HepG2 (cell line): ENCODE measurements at regions not wholly inside any gene's neighbourhood (a gene's known extent, or its start where the extent isn't known, plus 50 kb on each side); places are given as distances from the start of the nearest gene placed in this dataset.
"Not testable (repeated sequence)": the region's sequence is repeated elsewhere in the genome, so short reads cannot be mapped to it uniquely, and the experiment has no call there.

ENCODE experiments used
- GFI1 ChIP-seq: sonication (generic); formaldehyde crosslinking; IDR thresholded peaks from 2 replicates; pipeline ENCODE4 v1.5.0; 2020; ENCODE audit warnings: missing genetic modification reagents, mild to moderate bottlenecking, borderline replicate concordance
- SIN3B ChIP-seq: fragments of 150-350 bp; IDR thresholded peaks from 2 replicates; pipeline ENCODE4 v1.6.1; 2014; ENCODE audit warnings: low read length
- TAF1 ChIP-seq: sonication (generic); formaldehyde crosslinking; IDR thresholded peaks from 2 replicates; pipeline ENCODE4 v1.4.0; 2020; ENCODE audit warnings: missing genetic modification reagents

DNA sequence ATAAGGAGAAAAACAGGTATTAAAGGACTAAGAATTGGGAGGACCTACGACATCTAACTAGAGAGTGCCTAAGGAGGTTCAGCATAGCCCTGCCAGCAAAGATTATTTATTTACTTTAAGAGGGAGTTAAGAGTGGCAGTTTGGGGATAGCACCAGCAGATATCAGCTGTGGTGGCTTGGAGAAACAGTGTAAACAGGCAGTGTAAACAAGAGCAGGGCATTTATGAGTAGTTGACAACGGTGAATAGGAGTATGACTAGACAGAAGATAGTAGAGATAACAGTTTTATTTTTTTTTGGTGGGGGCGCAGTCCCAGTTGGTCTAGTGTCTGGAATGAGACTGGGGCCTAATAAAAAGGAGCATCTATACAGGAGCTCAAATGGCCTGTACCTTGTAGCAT lies 115.2 kb downstream of the PCDH10 start:
- not testable (repeated sequence) for TF ChIP-seq TAF1 (CRISPR knock-in tag); SIN3B; GFI1 (CRISPR knock-in tag)
